VCaP (cell line): ENCODE measurements at regions not wholly inside any gene's neighbourhood (a gene's known extent, or its start where the extent isn't known, plus 50 kb on each side); places are given as distances from the start of the nearest gene placed in this dataset.

Source experiments
- H3K27ac ChIP-seq: fragments of 450-650 bp; 2 replicates; pipeline ENCODE4 v1.5.1; 2017
- TF ChIP-seq, protein P1 (sequence below): fragments of 450-650 bp; conservative IDR thresholded peaks from 2 replicates; pipeline ENCODE4 v1.5.1; 2017; ENCODE audit warnings: mild to moderate bottlenecking, moderate library complexity

DNA sequence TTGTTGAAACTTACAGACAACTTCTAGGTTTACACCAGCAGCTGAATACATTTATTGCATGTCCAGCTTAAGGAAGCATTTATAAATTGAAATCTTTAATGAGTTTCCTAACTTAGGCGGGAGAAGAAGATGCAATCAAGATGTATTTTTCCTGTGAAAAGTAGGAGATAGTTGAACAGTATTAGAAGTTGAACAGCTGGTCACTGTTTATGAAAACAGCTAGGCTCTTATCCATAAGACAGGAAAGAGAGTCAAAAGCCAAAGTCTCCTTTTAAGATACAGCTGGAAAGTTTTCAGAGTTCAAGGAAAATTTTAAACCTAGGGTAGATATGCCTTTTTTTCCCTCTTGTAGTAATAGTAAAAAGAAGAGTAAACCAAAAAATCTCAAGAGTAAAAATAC is 236.1 kb upstream of the FERD3L start:
- H3K27ac ChIP-seq = no peak overlapping the region
- TF ChIP-seq, protein P1, sequence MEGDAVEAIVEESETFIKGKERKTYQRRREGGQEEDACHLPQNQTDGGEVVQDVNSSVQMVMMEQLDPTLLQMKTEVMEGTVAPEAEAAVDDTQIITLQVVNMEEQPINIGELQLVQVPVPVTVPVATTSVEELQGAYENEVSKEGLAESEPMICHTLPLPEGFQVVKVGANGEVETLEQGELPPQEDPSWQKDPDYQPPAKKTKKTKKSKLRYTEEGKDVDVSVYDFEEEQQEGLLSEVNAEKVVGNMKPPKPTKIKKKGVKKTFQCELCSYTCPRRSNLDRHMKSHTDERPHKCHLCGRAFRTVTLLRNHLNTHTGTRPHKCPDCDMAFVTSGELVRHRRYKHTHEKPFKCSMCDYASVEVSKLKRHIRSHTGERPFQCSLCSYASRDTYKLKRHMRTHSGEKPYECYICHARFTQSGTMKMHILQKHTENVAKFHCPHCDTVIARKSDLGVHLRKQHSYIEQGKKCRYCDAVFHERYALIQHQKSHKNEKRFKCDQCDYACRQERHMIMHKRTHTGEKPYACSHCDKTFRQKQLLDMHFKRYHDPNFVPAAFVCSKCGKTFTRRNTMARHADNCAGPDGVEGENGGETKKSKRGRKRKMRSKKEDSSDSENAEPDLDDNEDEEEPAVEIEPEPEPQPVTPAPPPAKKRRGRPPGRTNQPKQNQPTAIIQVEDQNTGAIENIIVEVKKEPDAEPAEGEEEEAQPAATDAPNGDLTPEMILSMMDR = no peak

DNA sequence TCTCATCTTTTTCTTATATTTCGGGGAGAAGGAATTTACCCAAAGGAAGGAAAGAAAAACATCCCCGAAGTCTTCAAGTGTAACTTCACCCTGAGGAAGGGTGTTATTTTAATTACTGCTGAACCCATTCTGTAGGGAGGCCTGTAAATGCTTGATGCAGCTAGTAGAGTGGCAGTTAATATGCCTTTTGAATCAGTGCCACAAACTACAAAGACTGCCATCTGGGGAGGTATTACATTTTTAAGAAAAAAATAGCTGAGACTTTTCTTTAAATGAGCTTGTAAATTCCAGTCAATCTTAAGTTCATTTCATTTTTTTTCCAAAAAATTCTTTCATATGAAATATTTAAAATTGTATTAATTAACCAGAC is 233.1 kb upstream of the FERD3L start:
- TF ChIP-seq, protein P1 = no peak
- H3K27ac ChIP-seq = no peak overlapping the region

DNA sequence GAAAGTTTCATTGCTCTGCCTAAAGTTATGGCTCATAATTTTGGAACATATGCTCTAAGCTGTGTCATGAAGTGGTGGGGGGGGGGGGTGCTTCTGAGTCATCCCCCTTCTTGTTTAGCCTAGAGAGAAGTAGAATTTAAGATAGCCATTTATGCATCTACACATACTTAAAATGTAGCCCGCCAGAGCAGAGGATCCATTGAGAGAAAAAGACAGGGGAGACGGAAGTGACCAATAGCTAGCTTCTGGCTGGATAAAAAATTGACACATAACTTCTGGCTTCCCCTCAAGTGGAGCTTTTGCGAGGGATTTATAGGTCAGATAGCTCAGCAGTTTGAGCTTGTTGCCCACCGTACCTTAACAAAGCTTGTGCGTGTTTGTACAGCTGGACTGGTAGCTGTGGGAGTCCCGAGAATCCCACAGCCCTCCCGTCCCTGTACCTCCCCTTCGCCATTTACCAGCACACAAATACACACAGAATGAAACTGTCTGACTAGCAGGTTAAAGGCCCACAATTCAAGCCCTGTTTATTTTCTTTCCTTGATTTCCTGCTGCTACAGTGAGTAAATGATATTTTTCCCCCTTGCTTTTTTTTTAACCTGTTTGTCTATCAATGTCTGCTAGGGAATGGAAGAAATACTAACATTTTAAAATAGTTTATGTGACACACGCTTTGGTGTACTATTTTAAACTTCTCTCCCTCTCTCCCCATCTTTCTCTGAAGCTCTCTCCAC is 232.6 kb upstream of the FERD3L start:
- H3K27ac ChIP-seq = no peak overlapping the region
- TF ChIP-seq, protein P1 = no peak

DNA sequence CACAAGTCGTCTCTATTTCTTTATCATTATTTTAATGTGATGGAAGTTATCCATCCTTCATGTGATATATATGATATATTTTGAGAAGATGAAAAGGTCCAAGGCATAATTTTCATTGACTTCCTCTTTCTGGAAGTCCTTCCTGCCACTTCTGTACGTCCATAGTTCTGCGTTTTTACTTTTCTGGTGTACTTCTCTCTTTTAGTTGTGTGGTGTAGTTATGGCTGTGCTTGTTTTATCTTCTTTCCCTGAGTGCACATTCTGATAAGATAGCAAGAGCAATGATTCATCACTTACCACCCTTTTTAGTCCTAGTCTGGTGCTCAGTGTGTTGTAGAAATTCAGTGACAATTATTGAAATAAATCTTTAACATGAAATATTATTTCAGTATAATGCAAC is 231.3 kb upstream of the FERD3L start:
- TF ChIP-seq, protein P1 = no peak
- no peak overlapping the region for H3K27ac ChIP-seq

DNA sequence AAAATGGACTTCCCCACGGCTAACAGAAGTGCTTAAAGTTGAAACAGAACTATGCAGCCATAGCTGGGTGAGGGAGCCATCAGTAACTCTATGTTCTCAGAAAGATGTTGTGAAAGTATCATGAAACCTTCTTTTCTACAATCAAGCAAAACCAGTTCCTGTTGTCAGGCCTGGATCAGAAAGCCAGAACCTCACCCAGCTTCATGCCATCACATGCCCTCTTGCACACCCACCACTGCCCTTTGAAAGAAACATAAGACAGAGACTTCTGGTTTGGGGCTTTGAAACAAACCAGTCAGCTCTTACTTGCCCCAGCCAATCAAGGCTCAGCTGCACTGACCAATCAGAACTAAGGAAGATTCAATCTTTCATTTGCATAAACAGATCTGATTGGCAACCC is 230.8 kb upstream of the FERD3L start:
- TF ChIP-seq, protein P1 = no peak
- no peak overlapping the region for H3K27ac ChIP-seq

DNA sequence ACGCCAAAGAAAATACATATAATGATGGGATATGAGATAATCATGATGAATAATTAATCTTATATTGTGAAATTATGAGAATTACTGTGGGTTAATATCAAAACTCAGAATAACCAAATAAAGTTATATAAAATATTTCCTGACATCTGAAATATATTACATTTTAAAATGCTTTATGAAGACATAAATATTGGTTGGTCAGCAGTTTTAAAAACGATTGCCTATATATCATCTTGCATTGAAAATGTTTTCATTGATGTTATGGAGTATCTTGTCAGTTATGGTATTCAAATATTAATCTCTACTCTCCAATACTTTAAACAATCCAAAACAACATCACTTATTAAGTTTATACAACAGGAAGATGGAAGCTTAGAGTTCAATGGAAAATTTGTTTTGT is 228.1 kb upstream of the FERD3L start:
- no peak overlapping the region for H3K27ac ChIP-seq
- TF ChIP-seq, protein P1 = no peak

DNA sequence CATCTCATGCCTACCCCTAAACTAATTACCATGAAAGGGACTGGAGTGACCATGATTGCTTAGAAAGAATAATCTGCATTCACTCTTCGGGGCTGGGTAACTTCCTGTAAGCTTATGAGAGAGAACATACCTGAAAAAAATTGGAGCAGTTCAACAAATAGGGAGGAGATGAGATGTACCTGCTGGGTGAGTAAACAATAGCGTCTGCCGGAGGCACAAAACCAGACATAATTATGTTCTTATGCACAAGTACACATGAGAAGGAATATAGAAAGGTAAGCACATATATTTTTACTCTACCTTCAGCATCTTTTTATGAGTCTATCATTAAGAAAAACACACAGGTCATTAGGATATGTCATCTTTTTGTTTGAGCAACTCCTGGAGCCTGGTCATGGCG is 224.6 kb upstream of the FERD3L start:
- no peak overlapping the region for H3K27ac ChIP-seq
- TF ChIP-seq, protein P1 = no peak
